ENCODE measurements at regions not wholly inside any gene's neighbourhood (a gene's known extent, or its start where the extent isn't known, plus 50 kb on each side); places are given as distances from the start of the nearest gene placed in this dataset.
"Not testable (repeated sequence)": the region's sequence is repeated elsewhere in the genome, so short reads cannot be mapped to it uniquely, and the experiment has no call there.

GRCh38 chr2:8314063-8314462, 367.8 kb upstream of the ID2 start:
- no peak for DNase-seq (ENCODE audit: low spot score)

GRCh38 chr2:8315531-8316165, 366.2 kb upstream of the ID2 start:
- no peak for DNase-seq (ENCODE audit: low spot score)

GRCh38 chr2:8316356-8316755, 365.5 kb upstream of the ID2 start:
- no peak for DNase-seq (ENCODE audit: low spot score)

GRCh38 chr2:8317418-8317817, 364.4 kb upstream of the ID2 start:
- DNase-seq (ENCODE audit: low spot score): no peak

DNA sequence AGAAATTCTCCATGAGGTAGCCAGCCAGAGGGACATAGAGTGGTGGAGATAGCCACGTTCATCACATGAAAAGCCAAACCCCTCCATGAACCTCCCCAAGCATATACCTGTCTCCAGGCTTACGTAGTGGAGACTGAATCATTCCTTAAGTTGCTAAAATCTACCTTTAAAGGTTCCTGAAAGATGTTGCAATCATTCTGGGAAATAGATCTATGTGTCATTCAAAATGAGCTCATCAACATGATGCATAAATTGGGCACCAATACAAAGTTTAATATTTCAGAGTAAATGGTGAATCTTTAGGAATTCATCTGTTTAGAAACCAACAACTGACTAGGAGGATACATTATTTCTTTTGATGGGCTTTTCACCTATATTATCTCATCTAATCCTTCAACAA, 362.6 kb upstream of the ID2 start:
- no peak for DNase-seq (ENCODE audit: low spot score)

DNA sequence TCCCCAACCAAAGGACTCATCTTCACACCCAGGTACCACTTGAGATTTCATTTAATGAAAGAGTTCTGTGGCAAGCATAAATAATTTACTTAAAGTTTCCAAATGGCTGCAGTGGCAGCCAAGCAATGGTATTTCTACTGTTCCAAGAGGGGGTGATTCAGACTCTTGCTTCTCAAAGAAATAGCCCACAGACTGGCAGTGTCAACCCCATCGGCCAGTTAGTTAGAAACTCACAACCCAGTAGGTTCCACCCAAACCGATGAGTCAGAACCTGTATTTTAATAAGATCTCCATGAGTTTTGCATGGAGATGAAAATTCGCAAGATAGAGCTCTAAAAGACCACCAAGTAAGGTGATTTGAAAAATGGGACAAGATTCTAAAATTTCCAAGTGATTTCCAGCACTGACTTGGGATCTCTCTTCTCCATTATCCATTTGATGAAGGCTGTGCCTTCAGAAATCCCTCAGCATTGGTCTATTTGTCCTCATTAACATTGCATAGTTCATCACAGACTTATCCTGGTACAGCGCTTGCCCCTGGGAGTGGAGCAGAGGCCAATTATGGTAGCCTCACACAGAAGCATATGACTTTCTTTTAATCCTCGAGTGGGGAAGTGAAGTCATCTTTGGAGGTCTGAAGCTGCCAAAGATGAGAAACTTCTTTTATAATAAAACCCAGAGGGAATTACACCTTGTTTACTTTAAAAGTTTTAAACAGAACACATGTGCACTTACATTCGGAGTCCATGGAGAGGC, 361.4 kb upstream of the ID2 start:
- no peak for DNase-seq (ENCODE audit: low spot score)

DNA sequence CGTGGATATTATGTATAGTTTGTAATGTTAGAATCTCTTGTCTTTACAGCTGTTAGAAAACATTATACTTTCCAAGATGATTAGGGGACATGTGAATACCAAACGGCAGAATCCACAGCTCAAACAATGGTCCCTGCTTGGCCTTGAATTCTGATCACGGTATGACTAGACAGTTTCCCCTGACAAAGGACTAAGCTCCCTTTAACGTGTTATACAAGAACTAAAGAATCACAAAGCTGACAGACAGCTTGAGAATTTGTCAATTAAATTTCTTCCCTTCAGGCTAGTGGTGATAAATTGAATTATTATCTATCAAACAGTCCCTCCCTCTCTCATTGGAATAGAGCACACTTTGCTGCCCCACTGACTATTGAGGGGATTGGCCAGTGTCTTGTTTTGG, 359.2 kb upstream of the ID2 start:
- no peak for DNase-seq (ENCODE audit: low spot score)

DNA sequence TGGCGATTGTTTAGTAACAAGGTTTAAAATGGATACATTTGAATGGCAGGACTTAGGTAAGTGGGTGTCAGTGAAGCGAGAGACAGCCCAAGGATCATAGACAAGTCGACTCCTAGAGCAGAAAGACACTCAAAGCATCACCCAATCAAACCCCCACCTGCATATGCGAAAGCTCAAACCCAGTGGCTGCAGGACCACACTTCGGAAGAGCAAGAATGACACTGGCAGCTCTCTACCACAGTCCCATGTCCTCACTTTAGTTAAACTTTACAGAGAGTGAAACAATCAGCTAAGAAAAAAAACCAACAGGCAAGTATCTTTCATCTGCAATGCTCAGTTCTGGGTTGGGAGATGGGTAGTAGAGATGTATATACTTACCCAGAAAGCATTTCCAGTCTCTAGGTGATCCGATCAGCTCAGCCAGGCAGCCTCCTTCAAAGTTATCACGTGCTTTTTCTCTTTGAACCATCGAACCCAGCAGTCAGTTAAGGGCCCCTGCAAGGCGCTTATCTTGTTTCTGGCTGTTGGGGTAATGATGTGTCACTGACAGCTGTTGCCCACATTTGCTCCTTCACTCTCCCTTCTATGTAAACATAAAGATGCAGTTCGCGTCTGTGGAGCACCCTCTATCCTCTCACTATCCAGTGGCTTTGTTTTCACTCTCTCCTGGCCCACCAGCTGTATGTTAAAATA, 357.5 kb upstream of the ID2 start:
- no peak for DNase-seq (ENCODE audit: low spot score)

DNA sequence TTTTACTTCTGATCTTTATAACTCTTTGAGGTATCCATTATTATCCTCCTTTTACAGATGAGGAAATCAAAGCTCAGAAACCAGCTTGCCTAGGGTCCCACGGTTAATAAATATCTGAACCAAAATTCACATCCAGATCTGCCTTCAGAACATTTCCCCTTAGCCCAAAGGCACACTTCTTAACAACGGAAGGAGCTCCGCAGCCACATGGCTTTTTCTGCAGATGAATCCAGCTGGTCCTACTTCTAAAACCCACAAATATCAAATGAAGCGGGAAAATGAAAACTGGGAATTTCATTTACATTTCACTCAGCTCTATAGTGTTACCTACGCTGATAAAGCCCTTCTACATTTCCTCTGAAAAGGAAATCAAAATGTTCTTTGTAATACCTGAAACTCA, 357.0 kb upstream of the ID2 start:
- no peak for DNase-seq (ENCODE audit: low spot score)

DNA sequence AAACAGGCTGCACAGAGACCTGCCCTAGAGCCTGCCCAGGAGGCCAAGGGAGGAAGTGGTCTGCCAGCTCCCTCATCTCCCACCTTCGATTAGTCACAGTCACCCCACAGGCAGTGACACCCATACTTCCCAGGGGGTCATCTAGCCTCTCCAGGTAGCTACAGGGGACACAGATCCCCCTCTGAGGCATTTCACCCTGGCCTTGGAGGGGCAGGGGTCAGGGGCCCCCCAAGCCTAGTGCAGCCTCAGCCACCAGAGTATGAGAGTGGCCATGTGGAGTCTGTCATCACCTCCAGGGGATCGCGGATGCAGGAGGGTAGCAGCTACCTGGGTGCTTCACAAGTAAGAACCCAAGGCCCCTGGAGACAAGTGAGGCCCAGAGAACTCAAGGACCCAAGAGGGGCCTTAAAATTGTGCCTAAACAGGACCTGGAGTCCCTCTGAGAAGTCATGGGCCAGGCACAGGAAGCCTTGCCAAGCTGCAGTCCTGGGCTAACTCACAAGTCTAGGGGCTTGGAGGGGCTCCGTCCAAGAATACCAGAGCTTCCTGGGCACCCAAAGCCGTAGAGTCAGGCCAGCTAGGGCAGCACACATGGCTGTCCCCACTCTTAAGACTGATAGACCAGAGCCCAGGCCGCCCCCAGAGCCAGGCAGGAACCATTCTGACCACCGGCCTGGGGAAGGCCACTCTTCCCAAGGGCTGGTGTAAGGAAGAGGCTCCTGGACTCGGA, 354.3 kb upstream of the ID2 start:
- DNase-seq (ENCODE audit: low spot score): no peak

DNA sequence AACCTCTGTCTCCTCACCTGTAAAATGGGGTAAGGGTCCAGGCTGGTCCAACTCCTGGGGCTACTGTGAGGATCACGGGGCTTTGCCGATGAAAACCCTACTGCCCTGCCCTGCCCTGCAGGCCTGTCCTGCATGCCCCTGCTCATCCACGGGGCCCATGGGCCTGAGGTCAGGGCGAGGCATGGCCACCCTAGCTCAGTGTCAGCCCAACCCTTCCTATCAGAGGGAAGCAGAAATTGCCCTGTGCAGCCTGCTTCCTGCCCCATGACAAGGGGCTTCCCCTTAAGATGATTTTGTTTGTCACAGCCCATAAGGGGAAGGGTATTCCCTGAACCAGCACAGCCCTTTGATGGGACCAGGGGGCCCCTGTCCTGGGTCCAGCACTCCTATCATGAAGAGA, 353.6 kb upstream of the ID2 start:
- DNase-seq (ENCODE audit: low spot score): no peak

GRCh38 chr2:8329660-8330622, 351.9 kb upstream of the ID2 start:
- no peak for DNase-seq (ENCODE audit: low spot score)

GRCh38 chr2:8331068-8331467, 350.8 kb upstream of the ID2 start:
- no peak for DNase-seq (ENCODE audit: low spot score)

GRCh38 chr2:8332646-8333045, 349.2 kb upstream of the ID2 start:
- no peak for DNase-seq (ENCODE audit: low spot score)

DNA sequence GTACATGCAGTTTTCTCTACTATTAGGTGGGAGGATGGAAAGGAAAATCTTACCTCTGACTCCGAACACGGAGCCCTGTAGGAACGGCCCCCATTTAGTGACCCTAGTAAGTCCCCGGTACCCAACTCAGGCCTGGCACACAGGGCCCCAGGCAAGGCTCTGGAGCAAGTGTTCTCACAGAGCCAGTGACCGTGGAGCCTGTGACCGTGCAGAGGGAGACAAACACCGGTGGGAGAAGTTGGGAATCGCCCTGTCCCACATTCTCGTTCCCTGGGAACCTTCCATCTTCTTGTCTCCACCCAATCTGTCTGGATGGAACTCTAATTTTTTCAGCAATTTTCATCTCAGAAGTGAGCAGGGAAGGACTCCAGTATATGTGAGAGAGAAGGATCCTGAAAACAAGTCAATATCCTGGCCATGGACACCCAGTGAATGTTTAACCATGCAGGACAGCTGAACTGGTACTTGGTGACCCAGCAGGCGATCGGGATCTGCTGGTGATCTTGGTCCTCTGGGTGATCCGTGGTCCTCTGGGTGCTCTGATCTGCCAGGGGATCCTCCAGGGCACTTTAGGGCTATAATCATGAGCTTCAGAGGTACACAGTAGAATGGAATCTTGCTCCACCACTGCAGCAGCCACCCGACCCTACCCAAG, 348.6 kb upstream of the ID2 start:
- no peak for DNase-seq (ENCODE audit: low spot score)

GRCh38 chr2:8333832-8334187, 348.0 kb upstream of the ID2 start:
- DNase-seq (ENCODE audit: low spot score): not testable (repeated sequence)

- peak; percentile 36 for DNase-seq (ENCODE audit: low spot score)
Measured at GRCh38 chr2:8334866-8335325, 347.0 kb upstream of the ID2 start.

- no peak for DNase-seq (ENCODE audit: low spot score)
Measured at GRCh38 chr2:8335801-8336200, 346.1 kb upstream of the ID2 start.

GRCh38 chr2:8337321-8337720, 344.5 kb upstream of the ID2 start:
- DNase-seq (ENCODE audit: low spot score): no peak

GRCh38 chr2:8342407-8342806, 339.4 kb upstream of the ID2 start:
- DNase-seq (ENCODE audit: low spot score): no peak

DNA sequence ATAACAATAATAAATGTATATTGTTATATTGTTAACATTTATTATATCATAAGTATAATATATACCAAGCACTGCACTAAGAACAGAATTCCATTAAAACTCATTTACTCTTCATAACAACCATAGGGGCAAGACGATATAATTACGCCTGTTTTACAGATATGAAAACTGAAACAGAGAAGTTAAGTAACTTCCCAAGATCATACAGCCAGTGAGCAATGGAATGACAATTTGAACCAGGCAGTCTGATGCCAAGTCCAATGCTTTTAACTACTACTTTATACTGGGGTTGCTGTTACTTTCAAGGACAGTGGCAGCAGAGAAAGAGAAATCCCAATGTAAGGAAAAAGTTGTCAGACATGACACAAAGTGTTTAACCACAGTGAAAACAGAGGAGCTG, 338.8 kb upstream of the ID2 start:
- DNase-seq (ENCODE audit: low spot score): no peak

Measured in HuH-7.5 (cell line).